GM21737 (cell line): ENCODE measurements at regions not wholly inside any gene's neighbourhood (a gene's known extent, or its start where the extent isn't known, plus 50 kb on each side); places are given as distances from the start of the nearest gene placed in this dataset.
"Not testable (repeated sequence)": the region's sequence is repeated elsewhere in the genome, so short reads cannot be mapped to it uniquely, and the experiment has no call there.

Source experiments
- ATAC-seq: cut with Tn5 transposase; IDR thresholded peaks from one replicate; pipeline ENCODE4 v1.9.1; 2021; ENCODE audit warnings: mild to moderate bottlenecking, moderate library complexity; ENCODE audit not compliant: unreplicated experiment

DNA sequence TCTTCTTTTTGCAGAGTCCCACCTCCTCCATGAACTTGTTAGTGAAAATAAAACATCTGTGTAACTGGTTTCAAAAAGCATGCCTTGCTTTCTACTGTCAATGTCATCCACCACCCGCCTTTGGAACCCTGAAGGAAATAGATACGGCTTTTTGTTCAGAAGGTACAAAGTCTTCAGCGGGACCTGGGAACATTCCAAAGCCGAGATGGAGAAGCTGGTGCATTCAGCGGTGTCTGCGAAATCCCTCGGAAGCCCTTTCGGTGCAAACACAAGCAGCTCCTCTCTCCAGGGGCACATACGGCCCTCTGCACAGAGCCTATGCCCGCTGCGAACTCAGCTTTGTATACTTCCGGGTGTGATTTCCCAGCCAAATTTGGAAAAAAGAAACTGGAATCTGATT, 555.8 kb upstream of the SALL3 start:
- no peak for ATAC-seq

DNA sequence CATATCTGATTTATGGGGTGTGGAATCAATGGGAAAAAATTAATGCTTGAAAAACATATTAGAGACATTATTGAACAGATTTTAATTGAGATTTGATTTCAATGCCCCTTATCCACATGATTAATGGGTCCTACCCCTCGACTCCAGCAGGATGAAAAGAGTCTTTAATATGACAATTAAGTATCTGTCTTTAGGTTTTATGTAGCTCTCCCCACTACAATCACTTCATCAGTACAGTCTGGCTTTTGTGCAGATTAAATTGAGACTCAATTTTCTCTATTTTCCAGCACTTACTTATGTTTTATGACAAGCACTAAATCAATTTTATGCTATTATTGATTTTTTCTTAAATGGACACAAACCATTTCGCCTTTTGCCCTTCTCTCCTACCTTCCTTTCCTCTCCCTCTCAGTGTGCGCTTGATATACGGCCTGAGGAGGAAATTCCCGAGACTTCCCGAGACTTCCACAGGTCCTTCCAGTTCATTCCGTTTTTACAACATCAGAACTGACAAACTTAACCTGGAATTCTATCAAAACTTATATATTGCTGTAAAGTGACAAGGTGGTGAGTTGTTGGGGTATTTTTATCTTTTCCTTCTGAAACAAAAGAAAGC, 555.1 kb upstream of the SALL3 start:
- ATAC-seq: no peak

DNA sequence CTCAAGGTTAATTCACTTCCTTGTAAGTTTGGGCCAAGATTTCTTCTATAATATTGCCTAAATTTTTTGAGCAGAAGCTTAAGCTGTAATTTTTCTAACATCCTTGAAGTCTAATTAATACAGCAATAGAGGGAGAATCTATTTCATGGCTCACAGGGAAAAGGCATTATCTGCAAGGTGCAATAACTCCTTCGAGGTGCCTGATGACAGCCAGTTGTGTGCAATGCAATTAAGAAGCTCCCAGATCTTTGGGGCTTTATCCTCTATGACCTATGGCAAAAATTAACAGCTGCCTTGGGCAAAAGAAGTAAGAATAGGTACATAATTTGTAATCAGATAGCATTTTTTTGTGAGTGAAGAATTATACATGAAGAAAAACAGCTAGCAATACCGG, 554.6 kb upstream of the SALL3 start:
- ATAC-seq: no peak

DNA sequence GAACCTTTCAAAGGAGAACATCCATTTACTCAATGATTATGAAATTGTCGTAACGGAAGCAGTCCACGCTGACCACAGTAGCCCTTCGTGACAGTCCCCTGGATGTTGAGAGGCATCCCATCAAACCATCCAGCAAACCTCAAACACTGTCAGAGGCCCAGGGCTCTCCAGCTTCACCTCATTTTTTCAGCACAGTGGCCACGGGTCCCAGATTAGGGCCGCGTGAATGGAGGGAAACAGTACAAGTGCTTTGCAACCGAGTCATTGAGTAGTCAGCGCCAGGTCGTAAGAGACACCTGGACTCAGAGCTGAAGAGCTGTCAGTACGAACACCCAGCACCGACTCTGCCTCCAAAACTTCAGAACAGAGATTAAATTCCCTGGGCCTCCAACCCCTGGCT, 552.5 kb upstream of the SALL3 start:
- ATAC-seq: no peak

DNA sequence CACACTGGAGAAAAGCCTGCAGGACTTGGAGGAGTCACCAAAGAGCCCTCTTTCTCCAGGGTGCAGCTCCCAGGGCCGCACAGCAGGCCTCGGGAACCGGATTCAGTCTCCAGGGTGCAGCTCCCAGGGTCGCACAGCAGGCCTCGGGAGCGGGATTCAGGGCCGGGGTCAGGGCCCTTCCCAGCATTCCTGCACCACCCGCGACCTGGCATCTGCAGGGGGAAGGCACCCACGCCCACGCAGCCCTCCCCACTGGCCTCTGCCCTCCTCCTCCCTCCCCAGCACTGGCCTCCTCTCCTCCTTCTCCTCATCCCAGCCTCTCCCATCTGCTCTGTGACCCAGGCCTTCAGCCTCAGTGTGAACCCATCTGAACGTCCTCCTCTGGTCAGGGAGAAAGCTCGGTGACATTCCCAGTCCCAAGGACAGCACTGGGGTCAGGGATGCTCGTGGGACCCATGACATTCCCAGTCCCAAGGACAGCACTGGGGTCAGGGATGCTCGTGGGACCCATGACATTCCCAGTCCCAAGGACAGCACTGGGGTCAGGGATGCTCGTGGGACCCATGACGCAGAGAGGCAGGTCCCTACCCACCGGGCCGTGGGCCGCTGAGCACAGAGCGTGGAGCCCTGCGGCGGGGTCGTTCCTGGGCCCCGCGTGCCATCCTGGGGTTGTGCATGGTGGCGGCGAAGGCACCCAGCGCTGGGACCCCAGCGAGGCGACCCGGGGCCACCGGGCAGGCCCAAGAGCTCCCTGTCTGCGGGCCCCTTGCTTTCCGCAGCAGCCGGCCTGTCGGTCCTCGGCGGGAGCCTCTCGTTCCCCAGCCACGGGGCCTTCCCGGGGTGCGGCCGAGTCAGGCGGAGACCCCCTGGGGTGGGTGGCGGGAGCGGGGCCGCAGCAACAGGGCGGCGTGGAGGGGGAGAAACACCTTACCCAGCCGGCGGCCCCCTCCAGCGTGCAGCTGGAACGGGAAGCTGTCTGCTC, 550.2 kb upstream of the SALL3 start:
- ATAC-seq: no peak

DNA sequence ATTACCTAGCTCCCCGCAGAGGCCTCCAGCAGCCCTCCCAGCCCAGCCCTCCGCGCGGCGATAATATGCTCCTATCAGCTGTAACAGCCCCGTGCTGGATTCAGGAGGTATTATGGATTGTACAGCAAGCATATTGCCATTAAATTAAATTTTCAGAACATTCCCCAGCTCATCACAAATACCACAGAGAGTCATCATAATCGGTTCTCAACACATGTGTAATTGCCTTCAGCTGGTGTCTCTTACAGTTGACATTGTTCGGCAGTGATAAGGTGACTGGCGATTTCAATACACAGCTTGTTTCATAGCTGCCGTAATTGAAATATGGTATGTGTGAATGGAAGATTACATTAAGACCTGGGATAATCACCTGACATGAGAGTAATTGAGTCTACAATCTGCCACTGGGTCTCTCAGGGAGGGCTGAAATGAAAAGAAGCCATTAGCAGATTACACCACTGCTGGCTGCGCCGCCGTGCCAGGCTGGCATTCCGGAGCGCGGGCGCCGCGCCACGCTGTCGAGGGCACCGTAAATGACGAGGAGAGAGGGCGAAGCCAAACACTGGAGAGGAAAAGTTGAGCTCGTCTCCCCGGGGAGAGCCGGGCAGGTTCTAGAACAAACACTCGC, 549.4 kb upstream of the SALL3 start:
- no peak for ATAC-seq

DNA sequence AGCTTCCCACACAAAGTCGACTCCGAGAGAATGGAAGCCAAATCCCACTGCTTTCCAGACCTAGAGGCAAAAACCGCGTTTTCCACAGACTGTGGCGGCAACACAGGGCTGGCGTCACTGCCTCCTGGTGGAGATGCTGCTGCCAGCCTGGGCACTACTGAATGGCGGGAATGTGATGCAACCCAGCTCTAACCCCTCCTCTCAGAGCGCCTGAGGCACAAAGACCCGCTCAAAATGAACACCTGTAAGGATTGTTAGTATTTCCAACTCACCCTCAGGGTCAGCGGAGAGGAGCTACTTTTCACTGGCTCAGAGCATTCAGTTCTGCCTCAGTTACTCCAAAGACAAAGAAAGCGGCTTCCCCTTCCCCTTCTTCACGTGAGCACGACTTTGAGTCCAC, 548.0 kb upstream of the SALL3 start:
- ATAC-seq: no peak

DNA sequence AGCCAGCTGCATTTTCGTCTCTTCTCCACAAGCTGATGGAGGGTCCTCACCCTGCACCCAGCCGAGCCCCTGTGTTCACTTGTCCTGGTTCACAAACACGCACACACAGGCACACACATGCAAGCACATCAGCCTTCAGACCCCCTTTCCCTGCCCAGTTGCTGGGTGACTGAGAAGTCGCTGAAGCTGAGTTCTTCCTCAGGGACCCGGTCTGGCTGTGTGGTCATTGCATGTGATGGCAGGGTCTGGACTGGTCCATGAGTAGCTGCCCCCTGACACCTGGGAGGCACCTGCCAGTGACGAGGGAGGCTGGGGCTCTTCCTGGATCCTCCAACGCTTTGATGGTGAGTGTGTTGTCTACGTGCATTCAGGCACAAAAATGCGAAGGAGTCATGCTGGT, 546.1 kb upstream of the SALL3 start:
- no peak for ATAC-seq

DNA sequence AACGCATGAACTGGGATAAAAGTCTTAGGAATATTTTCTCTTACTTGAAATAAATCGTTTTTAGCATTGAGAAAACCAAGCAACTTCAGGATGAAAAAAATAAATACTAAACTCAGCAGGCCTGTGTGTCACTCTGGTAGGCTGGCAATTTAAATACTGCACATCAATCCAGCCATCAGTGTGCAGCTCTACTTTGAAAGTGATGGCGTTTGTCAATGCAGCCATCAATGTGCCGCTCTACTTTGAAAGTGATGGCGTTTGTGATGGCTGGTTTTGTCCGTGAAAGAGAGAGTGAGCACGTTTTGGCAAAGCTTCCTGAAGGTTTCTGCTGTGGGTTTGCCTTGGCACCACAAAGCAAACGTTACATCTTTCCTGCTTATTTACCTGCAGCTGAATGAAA, 543.5 kb upstream of the SALL3 start:
- no peak for ATAC-seq

DNA sequence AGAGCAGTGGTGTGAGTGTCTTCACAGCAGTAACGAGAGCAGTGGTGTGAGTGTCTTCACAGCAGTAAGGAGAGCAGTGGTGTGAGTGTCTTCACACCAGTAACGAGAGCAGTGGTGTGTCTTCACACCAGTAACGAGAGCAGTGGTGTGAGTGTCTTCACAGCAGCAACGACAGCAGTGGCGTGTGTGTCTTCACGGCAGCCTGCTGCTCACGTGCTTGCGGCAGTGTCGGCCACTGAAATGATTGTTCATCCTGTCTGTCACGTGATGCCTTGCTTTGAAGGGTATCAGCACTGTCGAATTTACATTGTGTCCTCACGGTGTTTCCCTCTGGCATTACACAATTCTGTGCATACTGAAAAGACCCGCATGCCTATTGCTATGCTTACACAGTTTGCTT, 541.4 kb upstream of the SALL3 start:
- not testable (repeated sequence) for ATAC-seq

DNA sequence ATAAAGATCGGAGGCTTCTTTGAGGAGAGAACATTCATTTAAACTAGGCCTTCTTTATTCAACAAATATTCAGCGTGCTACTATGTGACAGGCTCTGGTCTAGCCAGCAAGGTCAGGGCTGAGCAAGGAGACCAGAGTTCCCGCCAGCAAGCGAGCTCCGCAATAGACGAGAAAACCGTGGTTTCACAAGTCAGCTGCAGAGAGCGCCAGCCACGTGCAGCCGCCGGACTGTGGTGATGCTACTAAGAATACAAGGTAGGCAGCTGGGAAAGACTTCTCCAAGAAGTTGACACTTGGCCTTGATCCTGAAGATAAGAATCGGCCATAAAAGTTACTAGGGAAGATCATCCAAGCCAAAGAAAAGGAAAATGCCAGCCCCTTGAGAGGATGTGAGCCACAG, 533.7 kb upstream of the SALL3 start:
- no peak for ATAC-seq

DNA sequence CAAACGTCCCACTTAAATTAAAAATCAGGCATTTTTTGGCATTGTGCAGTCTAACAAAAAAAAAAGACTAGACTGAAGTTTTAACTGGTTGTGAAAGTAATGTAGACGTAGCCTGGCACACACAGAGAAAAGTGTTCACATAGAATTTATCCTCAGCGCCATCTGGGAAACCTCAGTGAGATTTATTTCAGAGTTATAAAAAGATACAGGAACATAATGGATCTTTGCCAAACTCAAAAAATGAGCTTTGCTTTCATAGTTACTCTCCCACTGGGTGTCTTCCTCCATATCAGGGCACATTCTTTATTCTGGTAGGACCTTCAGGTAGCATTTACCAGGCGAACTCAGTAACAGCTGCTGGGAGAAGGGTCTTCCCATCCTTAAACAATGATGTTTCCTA, 532.4 kb upstream of the SALL3 start:
- no peak for ATAC-seq

DNA sequence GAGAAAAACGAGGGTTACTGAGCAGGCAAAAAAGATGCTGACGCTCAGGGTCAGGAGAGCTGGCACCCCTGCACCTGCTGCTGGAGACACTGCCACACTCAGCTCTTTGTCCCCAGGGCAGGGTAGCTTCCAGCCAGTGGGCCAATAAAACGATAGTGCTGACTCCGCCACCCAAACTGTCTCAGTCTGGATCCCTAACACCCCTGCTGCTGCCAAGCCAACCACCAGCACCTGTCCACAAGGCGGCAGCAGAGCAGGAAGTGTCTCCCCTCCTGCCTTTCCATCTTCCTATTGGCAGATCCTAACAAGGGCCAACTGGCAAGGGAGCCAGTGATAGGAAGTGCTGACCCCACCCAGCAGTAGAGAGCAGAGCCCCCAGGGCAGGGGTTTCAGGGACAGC, 531.5 kb upstream of the SALL3 start:
- no peak for ATAC-seq

DNA sequence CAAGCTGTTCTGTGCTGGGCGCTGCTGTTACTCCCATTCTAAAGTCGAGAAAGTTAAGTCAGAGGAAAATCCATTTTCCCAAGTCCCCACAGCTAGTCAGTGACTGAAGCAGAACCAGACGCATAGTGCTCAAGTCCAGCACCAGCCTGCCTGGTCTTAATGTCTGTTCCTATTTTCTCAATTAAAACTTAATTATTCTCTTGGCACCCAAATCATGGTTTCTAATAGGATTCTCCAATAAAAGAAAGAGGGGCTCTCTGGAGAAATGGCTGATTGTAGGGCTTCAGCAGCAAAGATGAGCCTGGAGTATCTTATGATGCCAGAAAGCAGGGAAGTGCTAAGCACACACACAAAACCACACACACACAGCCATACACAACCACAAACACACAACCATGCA, 531.0 kb upstream of the SALL3 start:
- ATAC-seq: no peak

DNA sequence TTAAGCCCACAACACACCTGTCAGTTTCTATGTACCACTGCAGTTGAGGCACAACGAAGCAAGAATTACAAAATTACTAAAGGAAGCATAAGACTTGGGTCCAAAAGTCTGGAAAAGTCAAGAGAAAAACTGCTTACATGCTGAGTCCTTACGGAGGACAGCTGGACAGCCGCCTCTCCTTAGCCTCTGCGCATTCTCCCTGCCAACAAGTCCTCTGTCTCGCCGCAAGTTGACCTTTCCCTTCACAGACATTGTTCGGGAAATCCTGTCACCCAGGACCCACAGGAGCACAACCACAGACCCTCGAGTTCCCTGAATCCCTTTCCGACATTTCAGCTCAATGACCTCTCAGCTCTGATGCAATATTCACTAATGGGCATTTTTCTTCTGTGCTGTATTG, 525.4 kb upstream of the SALL3 start:
- ATAC-seq: no peak

DNA sequence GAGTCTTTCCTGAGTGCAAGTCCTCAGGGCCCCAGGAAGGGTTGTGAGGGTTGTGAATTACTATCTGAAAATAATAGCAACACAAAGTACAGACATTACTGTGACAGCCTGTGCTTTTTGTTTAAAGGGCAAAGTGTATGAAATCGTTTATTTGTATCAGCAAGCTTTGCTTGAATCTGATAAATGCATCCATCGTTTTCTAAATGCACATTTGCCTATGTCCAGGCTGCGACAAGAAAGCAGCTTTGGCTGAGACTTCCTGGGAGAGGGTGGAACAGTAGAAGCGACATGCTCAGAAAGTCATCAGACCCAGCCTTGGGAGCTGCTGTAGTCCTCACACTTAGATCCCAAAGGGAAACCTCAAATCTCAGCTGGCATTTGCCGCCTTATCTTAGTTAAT, 524.2 kb upstream of the SALL3 start:
- no peak for ATAC-seq

DNA sequence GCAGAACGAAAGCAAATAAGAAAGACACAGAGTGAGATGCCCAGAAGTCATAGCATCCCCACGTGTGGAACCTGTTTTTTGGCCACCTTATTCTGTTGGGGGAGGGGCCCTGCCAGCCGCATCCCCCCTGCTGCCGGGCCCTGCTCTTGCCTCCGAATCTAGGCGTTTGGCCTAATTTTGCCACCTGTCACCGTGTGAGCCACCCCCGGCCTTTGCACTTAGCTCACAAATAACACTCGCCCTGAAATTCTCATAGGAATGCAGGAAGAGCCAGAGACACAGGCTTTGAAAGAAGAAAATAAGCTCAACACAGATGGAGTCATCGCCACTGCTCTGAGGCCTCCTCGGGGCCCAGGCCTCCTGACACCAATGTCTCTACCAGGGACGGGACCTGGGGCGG, 522.6 kb upstream of the SALL3 start:
- no peak for ATAC-seq

DNA sequence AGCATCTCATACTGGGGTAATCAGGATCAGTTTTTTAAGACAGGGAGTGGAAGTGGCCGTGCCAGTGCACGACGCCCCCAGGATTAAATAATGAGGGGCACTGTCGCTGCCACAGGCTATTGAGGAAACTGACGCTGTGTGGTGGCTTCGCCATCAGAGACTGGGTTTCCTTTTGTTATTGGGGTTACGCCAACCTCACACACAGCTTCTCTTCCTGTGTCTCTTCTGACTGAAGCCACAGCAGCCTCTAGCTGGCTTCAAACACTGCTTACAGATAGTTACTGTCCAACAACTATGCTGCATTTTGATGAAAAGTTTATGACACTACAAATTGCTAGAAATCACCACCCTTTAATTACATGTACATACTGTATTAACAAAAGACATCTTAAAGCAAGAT, 521.9 kb upstream of the SALL3 start:
- ATAC-seq: no peak

DNA sequence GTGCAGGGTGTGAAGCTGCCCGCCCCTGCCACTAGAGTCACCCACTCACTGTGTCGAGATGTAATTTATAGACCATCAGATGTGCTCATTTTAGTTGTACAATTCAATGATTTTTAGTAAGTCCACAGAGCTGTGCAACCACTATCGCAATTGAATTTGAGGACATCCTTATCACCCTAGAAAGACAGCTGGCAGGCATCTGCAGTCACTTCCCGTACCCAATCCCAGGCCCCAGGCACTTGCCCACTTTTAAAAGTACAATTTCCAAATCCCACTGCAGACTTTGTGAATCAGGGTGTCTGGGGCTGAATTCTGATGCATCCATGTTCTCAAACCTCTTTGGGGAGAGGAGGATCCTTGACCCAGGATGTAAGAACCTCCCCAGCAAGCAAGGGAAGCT, 521.3 kb upstream of the SALL3 start:
- ATAC-seq: no peak

DNA sequence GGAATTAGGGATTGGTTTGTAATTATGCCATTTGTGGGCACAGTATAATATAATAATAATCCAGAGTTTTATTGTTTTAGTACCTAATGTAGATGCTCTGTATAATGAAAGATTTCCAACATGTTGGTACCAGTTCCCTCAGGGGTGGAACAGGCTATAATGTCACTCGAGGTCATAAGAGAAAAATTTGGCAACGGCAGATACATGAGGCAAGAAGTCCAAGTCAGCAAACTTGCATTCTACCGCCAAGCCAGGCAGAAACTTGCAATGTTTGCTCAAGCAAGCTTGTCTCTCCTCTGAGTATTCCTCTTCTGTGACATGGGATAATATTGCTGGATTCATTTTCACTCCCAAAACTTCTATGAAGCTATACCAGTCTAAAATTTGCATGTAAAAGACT, 520.0 kb upstream of the SALL3 start:
- ATAC-seq: no peak

DNA sequence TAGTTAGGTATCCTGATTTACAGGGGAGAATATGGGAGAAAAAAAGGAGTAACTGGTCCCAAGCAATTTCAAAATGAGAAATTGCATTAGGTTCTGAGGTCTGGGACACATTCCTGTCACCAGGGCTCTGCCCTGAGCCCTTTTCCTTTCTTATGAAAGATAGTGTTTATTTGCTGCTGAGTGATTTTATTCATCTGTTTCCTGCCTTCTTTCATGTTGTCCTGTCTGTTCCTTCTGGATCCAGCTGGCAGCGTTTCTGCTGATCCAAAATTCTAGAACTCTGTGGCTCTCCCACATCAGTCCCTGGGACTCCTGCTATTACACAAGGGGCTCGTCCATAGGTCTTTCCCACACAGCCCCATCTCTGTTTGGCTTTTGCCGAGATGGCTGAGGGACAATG, 519.1 kb upstream of the SALL3 start:
- ATAC-seq: no peak

DNA sequence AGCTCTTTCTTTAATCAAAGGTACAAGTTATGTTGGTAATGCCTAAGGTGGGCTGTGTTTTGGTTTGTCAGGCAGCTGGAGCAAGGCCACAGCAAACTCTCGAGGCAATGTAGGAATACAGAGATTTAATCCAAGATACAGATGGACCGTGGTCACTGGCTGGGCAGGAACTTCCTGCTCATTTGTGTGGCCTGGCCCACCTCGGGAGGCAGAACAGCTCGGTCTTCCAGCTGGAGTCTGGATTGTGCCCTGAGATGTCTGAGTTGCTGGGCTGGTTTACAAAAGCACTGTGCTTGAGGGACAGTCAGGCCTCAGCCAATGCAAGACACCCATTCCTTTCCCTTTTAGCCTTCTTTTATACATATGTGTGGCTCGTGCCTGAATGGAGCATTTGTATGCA, 506.1 kb upstream of the SALL3 start:
- no peak for ATAC-seq
